ENCODE measurements at regions not wholly inside any gene's neighbourhood (a gene's known extent, or its start where the extent isn't known, plus 50 kb on each side); places are given as distances from the start of the nearest gene placed in this dataset.

DNA sequence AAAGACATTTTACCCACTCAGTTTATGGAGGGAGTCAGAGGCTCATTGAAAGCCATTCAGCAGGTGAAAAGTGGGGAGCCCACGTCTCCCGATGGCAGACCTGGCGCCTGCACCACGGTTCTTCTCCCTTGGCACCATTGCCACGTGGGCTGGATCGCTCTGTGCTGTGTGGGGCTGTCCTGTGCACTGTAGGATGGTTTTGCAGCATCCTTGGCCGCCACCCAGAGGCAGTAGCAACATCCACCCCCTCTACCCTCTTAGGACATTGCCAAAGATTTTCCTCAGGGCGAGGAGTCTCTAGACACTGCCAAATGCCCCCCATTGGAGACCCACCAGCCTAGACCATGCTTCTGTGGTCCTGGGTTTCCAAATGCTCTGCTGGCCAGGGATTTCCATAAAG, 60.2 kb downstream of the SYNE3 start:
- TF ChIP-seq POLR2A (IDR thresholded peaks at IDR 0.05) = no peak
- TF ChIP-seq, protein P1, sequence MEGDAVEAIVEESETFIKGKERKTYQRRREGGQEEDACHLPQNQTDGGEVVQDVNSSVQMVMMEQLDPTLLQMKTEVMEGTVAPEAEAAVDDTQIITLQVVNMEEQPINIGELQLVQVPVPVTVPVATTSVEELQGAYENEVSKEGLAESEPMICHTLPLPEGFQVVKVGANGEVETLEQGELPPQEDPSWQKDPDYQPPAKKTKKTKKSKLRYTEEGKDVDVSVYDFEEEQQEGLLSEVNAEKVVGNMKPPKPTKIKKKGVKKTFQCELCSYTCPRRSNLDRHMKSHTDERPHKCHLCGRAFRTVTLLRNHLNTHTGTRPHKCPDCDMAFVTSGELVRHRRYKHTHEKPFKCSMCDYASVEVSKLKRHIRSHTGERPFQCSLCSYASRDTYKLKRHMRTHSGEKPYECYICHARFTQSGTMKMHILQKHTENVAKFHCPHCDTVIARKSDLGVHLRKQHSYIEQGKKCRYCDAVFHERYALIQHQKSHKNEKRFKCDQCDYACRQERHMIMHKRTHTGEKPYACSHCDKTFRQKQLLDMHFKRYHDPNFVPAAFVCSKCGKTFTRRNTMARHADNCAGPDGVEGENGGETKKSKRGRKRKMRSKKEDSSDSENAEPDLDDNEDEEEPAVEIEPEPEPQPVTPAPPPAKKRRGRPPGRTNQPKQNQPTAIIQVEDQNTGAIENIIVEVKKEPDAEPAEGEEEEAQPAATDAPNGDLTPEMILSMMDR (IDR thresholded peaks at IDR 0.05) = no peak
